HepG2 (cell line): ENCODE measurements at regions not wholly inside any gene's neighbourhood (a gene's known extent, or its start where the extent isn't known, plus 50 kb on each side); places are given as distances from the start of the nearest gene placed in this dataset.

ENCODE experiments used
- ATAC-seq: fragments of 200-7000 bp; cut with Tn5 transposase; 3 replicates; pipeline ENCODE4 v1.9.1; 2020; ENCODE audit warnings: mild to moderate bottlenecking, moderate library complexity
- BruUV-seq: library from RNA; stranded (reverse); fragments of 400-500 nt; replicated peaks from 2 replicates; lab custom pipeline; 2021; lab: Mats Ljungman, UMichigan
- CTCF ChIA-PET: fragments of 300-600 bp; formaldehyde crosslinking; extraction: SDS; loops from one replicate; lab custom pipeline; 2021; ENCODE audit warnings: low total read pairs, inconsistent platforms, low intra/inter-chr PET ratio; lab: Yijun Ruan, JAX
- POLR2A ChIA-PET: fragments of 350-600 bp; sonication (Branson Sonifier 250); formaldehyde crosslinking; loops from one replicate; lab custom pipeline; 2020; ENCODE audit warnings: antibody characterized with exemption, inconsistent platforms; lab: Yijun Ruan, JAX
- DNase-seq: peaks from one replicate; pipeline ENCODE4 v3.0.0-alpha.2; 2015; ENCODE audit warnings: low spot score
- FAIRE-seq: peaks from 3 replicates; lab custom pipeline; 2011; peaks lifted over from hg19 to GRCh38; lab: Jason Lieb, UNC
- H2AFZ ChIP-seq: one replicate; pipeline ENCODE4 v1.6.1; 2011; ENCODE audit warnings: low read length, inconsistent platforms
- H3K27ac ChIP-seq: fragments of 300-600 bp; 3 replicates; pipeline ENCODE4 v1.8.0; 2011; ENCODE audit warnings: mixed run types, mild to moderate bottlenecking, mixed read lengths, low read length, inconsistent platforms; ENCODE audit not compliant: insufficient read depth; ENCODE audit errors: extremely low read length
- H3K27me3 ChIP-seq, 2 experiments: fragments of 200-600 bp in 1 of 2; 2 replicates in 1 of 2; 3 replicates in 1 of 2; pipeline versions ENCODE4 v1.6.0 to v1.8.0; 2011; ENCODE audit warnings: low read length in 2 of 2, mild to moderate bottlenecking in 2 of 2, moderate library complexity in 2 of 2, inconsistent platforms in 1 of 2; ENCODE audit not compliant: insufficient read depth in 2 of 2, control insufficient read depth in 1 of 2
- H3K36me3 ChIP-seq, 2 experiments: fragments of 200-600 bp in 1 of 2; replicated peaks in 1 of 2; 2 replicates in 1 of 2; 3 replicates in 1 of 2; pipeline versions ENCODE4 v1.5.1 to v1.8.0; 2011; ENCODE audit warnings: low read length in 2 of 2, inconsistent platforms in 1 of 2; ENCODE audit not compliant: insufficient read depth in 2 of 2, control insufficient read depth in 1 of 2
- H3K4me1 ChIP-seq: 2 replicates; pipeline ENCODE4 v1.5.1; 2012; ENCODE audit warnings: low read length, inconsistent platforms; ENCODE audit not compliant: insufficient read depth
- H3K4me2 ChIP-seq: 2 replicates; pipeline ENCODE4 v1.6.0; 2011; ENCODE audit warnings: low read depth, low read length, inconsistent platforms
- H3K4me3 ChIP-seq, 3 experiments: fragments of 200-600 bp in 1 of 3; sonication (generic), shearing (Covaris generic) in 1 of 3; replicated peaks in 1 of 3; 2 replicates each; pipeline ENCODE4 v1.5.1; 2011 to 2016; ENCODE audit warnings: low read length in 3 of 3, inconsistent platforms in 2 of 3, low read depth in 2 of 3, mild to moderate bottlenecking in 2 of 3, control low read depth in 1 of 3, mixed read lengths in 1 of 3; ENCODE audit not compliant: insufficient read depth in 1 of 3
- H3K79me2 ChIP-seq: one replicate; pipeline ENCODE4 v1.6.1; 2011; ENCODE audit warnings: low read length, inconsistent platforms; ENCODE audit not compliant: insufficient read depth
- H3K9ac ChIP-seq: 2 replicates; pipeline ENCODE4 v1.6.0; 2011; ENCODE audit warnings: mild to moderate bottlenecking, low read depth, low read length, inconsistent platforms; ENCODE audit not compliant: insufficient read depth
- H3K9me3 ChIP-seq: 2 replicates; pipeline ENCODE4 v1.5.1; 2012; ENCODE audit warnings: mild to moderate bottlenecking, low read length
- H4K20me1 ChIP-seq: 2 replicates; pipeline ENCODE4 v1.6.0; 2011; ENCODE audit warnings: inconsistent platforms, mild to moderate bottlenecking, low read length, moderate library complexity; ENCODE audit not compliant: insufficient read depth
- ERF ChIP-seq: IDR thresholded peaks from 2 replicates; pipeline ENCODE4 v1.6.1; 2018; ENCODE audit warnings: missing biosample characterization, missing genetic modification reagents
- FOSL2 ChIP-seq: sonication (generic); formaldehyde crosslinking; IDR thresholded peaks from 2 replicates; pipeline ENCODE4 v1.4.0; 2020; ENCODE audit warnings: missing genetic modification reagents
- KLF9 ChIP-seq: IDR thresholded peaks from 2 replicates; pipeline ENCODE4 v1.6.1; 2016; ENCODE audit warnings: low read depth
- MZF1 ChIP-seq: sonication (generic); formaldehyde crosslinking; IDR thresholded peaks from 2 replicates; pipeline ENCODE4 v1.8.1; 2023; ENCODE audit warnings: mild to moderate bottlenecking, missing genetic modification reagents, borderline replicate concordance
- ZSCAN20 ChIP-seq: sonication (generic); formaldehyde crosslinking; IDR thresholded peaks from 2 replicates; pipeline ENCODE4 v1.4.0; 2020; ENCODE audit warnings: missing genetic modification reagents, mild to moderate bottlenecking, borderline replicate concordance
- WGBS: methylation state at CpG from one replicate; pipeline ENCODE4 v1.1.6; 2017; ENCODE audit warnings: low lambda C conversion rate; 5-methylcytosine and 5-hydroxymethylcytosine counted together
- in situ Hi-C: cut with HindIII; loops from 2 replicates; pipeline ENCODE4 v1.10.0; 2017; ENCODE audit warnings: low pct_unique_long_range_greater_than_20kb; ENCODE audit not compliant: extremely low pct_ligation_motif_present
- intact Hi-C: fragments of 100-400 bp; cut with micrococcal nuclease; formaldehyde crosslinking; loops from one replicate; pipeline ENCODE4 v1.10.0; 2022; ENCODE audit not compliant: unreplicated experiment
- TF ChIP-seq, protein P1 (sequence below): sonication (generic); formaldehyde crosslinking; IDR thresholded peaks from 2 replicates; pipeline ENCODE4 v1.4.0; 2020; ENCODE audit warnings: missing genetic modification reagents, borderline replicate concordance
- TF ChIP-seq, protein P2 (sequence below): sonication (generic); formaldehyde crosslinking; IDR thresholded peaks from 2 replicates; pipeline ENCODE4 v1.5.1; 2020; ENCODE audit warnings: missing genetic modification reagents, mild to moderate bottlenecking, borderline replicate concordance
- TF ChIP-seq, protein P3 (sequence below): sonication (generic); IDR thresholded peaks from 2 replicates; pipeline ENCODE4 v1.6.1; 2016; ENCODE audit warnings: low read depth, borderline replicate concordance

DNA sequence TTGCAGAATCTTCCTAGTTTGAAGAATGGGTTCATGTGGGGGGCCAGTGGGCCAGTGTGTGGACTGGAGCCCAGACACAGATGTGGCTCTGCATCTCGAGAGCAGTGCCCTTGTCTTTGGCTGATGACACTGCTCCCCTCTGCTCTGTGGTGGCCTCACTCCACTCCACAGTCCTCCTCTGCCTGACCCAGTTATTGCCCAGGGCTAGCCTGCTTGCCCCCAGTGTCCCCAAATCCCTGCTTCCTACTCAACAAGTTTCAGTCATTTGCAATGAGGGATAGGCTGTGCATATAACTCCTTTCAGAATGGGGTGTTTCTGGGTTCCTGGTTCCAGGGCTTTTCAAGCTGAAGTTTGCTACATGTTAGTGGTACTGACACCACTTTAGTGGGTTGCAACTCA is 177.5 kb downstream of the SNX10 start (continued):
- TF ChIP-seq ZSCAN20 (CRISPR knock-in tag) = no peak
- no peak for TF ChIP-seq FOSL2 (CRISPR knock-in tag)
- TF ChIP-seq ERF (CRISPR knock-in tag) = no peak
- TF ChIP-seq, protein P1, sequence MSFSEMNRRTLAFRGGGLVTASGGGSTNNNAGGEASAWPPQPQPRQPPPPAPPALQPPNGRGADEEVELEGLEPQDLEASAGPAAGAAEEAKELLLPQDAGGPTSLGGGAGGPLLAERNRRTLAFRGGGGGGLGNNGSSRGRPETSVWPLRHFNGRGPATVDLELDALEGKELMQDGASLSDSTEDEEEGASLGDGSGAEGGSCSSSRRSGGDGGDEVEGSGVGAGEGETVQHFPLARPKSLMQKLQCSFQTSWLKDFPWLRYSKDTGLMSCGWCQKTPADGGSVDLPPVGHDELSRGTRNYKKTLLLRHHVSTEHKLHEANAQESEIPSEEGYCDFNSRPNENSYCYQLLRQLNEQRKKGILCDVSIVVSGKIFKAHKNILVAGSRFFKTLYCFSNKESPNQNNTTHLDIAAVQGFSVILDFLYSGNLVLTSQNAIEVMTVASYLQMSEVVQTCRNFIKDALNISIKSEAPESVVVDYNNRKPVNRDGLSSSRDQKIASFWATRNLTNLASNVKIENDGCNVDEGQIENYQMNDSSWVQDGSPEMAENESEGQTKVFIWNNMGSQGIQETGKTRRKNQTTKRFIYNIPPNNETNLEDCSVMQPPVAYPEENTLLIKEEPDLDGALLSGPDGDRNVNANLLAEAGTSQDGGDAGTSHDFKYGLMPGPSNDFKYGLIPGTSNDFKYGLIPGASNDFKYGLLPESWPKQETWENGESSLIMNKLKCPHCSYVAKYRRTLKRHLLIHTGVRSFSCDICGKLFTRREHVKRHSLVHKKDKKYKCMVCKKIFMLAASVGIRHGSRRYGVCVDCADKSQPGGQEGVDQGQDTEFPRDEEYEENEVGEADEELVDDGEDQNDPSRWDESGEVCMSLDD = no peak
- no peak for TF ChIP-seq KLF9

DNA sequence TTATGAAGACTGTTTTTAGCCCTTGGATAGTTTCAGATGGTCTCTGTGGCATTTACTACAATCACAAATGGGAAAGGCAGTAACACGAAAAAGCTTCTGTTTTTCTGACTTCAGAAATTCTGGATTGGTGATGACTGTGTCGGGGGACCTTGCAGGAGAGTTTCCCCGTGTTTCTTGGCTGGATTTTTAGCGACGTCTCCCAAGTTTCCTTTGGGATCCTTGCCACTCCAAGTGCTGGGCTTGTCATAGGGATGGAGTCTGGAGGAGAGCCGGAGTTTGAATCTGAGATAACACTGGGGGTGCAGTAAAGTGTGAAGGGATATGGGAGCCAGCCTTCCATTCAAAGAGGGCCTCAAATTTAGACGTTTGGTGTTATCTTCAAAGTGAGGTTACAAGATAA is 179.0 kb downstream of the SNX10 start:
- FAIRE-seq = no peak
- no peak for TF ChIP-seq MZF1 (CRISPR knock-in tag)
- TF ChIP-seq, protein P2, sequence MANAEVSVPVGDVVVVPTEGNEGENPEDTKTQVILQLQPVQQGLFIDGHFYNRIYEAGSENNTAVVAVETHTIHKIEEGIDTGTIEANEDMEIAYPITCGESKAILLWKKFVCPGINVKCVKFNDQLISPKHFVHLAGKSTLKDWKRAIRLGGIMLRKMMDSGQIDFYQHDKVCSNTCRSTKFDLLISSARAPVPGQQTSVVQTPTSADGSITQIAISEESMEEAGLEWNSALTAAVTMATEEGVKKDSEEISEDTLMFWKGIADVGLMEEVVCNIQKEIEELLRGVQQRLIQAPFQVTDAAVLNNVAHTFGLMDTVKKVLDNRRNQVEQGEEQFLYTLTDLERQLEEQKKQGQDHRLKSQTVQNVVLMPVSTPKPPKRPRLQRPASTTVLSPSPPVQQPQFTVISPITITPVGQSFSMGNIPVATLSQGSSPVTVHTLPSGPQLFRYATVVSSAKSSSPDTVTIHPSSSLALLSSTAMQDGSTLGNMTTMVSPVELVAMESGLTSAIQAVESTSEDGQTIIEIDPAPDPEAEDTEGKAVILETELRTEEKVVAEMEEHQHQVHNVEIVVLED = no peak
- no peak for TF ChIP-seq FOSL2 (CRISPR knock-in tag)
- TF ChIP-seq, protein P3, sequence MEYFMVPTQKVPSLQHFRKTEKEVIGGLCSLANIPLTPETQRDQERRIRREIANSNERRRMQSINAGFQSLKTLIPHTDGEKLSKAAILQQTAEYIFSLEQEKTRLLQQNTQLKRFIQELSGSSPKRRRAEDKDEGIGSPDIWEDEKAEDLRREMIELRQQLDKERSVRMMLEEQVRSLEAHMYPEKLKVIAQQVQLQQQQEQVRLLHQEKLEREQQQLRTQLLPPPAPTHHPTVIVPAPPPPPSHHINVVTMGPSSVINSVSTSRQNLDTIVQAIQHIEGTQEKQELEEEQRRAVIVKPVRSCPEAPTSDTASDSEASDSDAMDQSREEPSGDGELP = no peak
- TF ChIP-seq, all 625 proteins: peak for 0
- BruUV-seq = no TSS peak
- ATAC-seq (no peak), DNase-seq (no peak)
- Histone ChIP-seq H3K9me3 (no peaks in the 10 kb centered on the region), H3K36me3 (no peaks in the 10 kb centered on the region), H3K4me1 (no peaks in the 10 kb centered on the region), H4K20me1 (no peaks in the 10 kb centered on the region), H3K27me3 (peaks cover 0 to 24% of the 10 kb centered on the region in 2 experiments; a peak in 2 of 5 replicates), H3K27ac (no peak overlapping the region), H3K4me2 (no peak overlapping the region), H3K4me3 (no peak overlapping the region), H2AFZ (no peak overlapping the region), H3K9ac (no peak overlapping the region), H3K79me2 (no peaks in the 10 kb centered on the region)
- ChIA-PET POLR2A (no interaction called here), CTCF (no interaction called here)
- 8% methylated on average over 7 of the region's 7 CpGs for WGBS
- intact Hi-C loops = no loop called here
- in situ Hi-C loops = no loop called here
